ENCODE measurements at regions not wholly inside any gene's neighbourhood (a gene's known extent, or its start where the extent isn't known, plus 50 kb on each side); places are given as distances from the start of the nearest gene placed in this dataset.

DNA sequence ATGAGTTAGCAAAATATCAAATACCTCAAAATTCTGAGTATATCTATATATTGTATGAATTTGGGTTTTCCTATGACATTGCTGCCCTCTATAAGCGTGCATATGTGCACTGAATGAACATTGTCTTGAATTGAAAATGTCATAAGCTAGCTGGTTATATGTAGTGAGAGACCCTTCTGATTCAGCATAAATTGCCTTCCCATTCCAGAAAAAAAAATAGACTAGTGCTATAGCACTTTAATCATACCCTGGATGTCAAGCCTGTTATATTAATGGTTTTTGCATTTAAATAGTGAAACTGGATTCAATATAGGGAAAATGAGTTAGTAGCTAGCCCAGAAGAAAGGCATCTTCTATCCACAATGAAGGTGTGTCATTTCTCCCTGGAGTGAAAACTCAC lies 265.1 kb downstream of the TUSC7 start:
- TF ChIP-seq GATA2 (IDR thresholded peaks at IDR 0.05; ENCODE audit: low read depth, low read length), result no peak
- no peak for TF ChIP-seq GATA3 (IDR thresholded peaks at IDR 0.05; ENCODE audit: low read depth, low read length)
